ENCODE measurements at regions not wholly inside any gene's neighbourhood (a gene's known extent, or its start where the extent isn't known, plus 50 kb on each side); places are given as distances from the start of the nearest gene placed in this dataset.

DNA sequence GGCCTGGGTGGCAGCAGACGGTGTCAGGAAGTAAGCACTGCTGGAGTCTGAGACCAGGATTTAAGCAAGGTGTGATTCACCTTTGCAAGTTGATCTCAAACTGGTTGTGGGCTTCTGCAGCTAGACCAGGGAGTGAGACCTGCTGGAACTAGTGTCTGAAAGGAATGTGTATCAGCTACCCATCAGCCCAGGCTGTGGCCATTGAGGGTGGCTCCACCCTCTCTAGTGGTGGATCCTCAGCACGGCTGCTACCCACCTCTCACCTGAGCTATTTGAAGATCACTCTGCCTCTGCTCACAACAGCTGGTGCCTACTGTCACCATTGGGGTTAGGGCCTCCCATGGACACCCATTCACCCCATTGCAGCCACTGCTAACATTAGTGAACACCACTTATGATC, 140.3 kb upstream of the DCBLD2 start:
- H3K4me2 ChIP-seq, result no peak overlapping the region
- no peaks in the 10 kb centered on the region for H3K9me3 ChIP-seq (ENCODE audit: low read depth)
- Mint-ChIP-seq H3K27me3 (ENCODE audit: insufficient read depth, low read depth) (no peaks in the 10 kb centered on the region), H3K9me3 (peaks cover 2% of the 10 kb centered on the region), H3K4me1 (no peaks in the 10 kb centered on the region), H3K36me3 (no peaks in the 10 kb centered on the region), H3K4me3 (no peak overlapping the region), H3K27ac (no peak overlapping the region)
- no peaks in the 10 kb centered on the region for H3F3A ChIP-seq (ENCODE audit: low read depth)
- TF ChIP-seq EZH2phosphoT487 (IDR thresholded peaks at IDR 0.05), result no peak
- TF ChIP-seq, protein P1, sequence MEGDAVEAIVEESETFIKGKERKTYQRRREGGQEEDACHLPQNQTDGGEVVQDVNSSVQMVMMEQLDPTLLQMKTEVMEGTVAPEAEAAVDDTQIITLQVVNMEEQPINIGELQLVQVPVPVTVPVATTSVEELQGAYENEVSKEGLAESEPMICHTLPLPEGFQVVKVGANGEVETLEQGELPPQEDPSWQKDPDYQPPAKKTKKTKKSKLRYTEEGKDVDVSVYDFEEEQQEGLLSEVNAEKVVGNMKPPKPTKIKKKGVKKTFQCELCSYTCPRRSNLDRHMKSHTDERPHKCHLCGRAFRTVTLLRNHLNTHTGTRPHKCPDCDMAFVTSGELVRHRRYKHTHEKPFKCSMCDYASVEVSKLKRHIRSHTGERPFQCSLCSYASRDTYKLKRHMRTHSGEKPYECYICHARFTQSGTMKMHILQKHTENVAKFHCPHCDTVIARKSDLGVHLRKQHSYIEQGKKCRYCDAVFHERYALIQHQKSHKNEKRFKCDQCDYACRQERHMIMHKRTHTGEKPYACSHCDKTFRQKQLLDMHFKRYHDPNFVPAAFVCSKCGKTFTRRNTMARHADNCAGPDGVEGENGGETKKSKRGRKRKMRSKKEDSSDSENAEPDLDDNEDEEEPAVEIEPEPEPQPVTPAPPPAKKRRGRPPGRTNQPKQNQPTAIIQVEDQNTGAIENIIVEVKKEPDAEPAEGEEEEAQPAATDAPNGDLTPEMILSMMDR (IDR thresholded peaks at IDR 0.05), result no peak
- TF ChIP-seq EZH2 (IDR thresholded peaks at IDR 0.05), result no peak
- H3K4me1 ChIP-seq, result no peaks in the 10 kb centered on the region
- no peak for DNase-seq (ENCODE audit: low spot score)
- no peaks in the 10 kb centered on the region for H3K79me2 ChIP-seq (ENCODE audit: low read depth)
- no peaks in the 10 kb centered on the region for H3K36me3 ChIP-seq
- H2AFZ ChIP-seq (replicated peaks), result peak overlapping the region; percentile 50
- no peak overlapping the region for H3K4me3 ChIP-seq
- H3K27me3 ChIP-seq, result no peaks in the 10 kb centered on the region
- H3K9ac ChIP-seq, result no peak overlapping the region
- no peak overlapping the region for H3K27ac ChIP-seq
- no peaks in the 10 kb centered on the region for H4K20me1 ChIP-seq (ENCODE audit: low read depth)

DNA sequence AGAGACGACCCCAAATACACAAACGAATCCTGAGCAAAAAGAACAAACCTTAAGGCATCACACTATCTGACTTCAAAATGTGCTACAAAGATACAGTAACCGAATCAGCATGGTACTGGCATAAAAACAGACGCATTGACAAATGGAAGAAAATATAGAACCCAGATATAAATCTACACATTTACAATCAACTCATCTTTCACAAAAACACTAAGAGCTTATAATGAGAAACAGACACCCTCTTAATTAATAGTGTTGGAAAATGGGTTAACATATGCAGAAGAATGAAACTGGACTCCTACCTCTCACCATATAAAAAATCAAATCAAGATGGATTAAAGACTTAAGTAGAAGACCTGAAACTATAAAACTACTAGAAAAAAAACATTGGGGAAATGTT, 130.3 kb upstream of the DCBLD2 start:
- no peak for TF ChIP-seq EZH2 (IDR thresholded peaks at IDR 0.05)
- no peak for TF ChIP-seq EZH2phosphoT487 (IDR thresholded peaks at IDR 0.05)
- TF ChIP-seq, protein P1 (IDR thresholded peaks at IDR 0.05), result no peak
- DNase-seq (ENCODE audit: low spot score), result no peak
- peaks cover 7% of the 10 kb centered on the region for H3K9me3 Mint-ChIP-seq
- Histone ChIP-seq H3K79me2 (ENCODE audit: low read depth) (no peaks in the 10 kb centered on the region), H3K27me3 (no peaks in the 10 kb centered on the region), H3K27ac (no peak overlapping the region), H2AFZ (replicated peaks) (no peak overlapping the region), H3K4me3 (no peak overlapping the region), H3K36me3 (no peaks in the 10 kb centered on the region), H3K9ac (no peak overlapping the region), H3K9me3 (ENCODE audit: low read depth) (no peaks in the 10 kb centered on the region), H3K4me1 (no peaks in the 10 kb centered on the region), H4K20me1 (ENCODE audit: low read depth) (no peaks in the 10 kb centered on the region), H3F3A (ENCODE audit: low read depth) (no peaks in the 10 kb centered on the region), H3K4me2 (no peak overlapping the region)
- H3K27ac Mint-ChIP-seq, result no peak overlapping the region
- H3K36me3 Mint-ChIP-seq, result no peaks in the 10 kb centered on the region
- H3K4me1 Mint-ChIP-seq, result no peaks in the 10 kb centered on the region
- H3K4me3 Mint-ChIP-seq, result no peak overlapping the region
- H3K27me3 Mint-ChIP-seq (ENCODE audit: insufficient read depth, low read depth), result peaks cover 2% of the 10 kb centered on the region

DNA sequence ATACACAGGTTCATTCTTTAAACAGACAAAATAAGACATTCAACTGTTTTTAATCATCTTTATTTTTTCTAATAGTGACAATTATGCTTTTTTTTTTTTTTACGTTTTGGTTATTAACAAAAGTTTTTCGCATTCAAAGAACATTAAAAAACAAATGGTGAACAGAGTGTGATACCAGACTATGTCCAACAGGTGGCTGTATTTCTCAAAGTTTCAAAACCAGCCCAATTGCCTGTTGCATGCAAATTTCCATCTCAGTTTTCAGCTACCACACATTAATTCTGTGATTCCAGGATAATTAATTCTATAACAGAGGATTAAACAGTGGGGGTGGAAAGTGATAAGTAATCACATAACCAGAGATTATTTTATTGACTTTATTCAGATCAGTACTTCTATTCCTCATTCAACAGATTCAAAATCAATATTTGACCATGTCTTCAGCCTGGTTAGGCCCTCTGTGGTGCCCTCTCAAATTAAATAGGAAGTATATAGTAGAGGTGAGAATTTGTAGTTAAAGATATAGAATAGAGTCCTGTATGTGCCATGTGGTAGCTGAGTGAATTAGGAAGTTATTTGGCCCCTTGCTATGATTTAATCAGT, 122.2 kb upstream of the DCBLD2 start:
- no peak overlapping the region for H3K27ac Mint-ChIP-seq
- Histone ChIP-seq H4K20me1 (ENCODE audit: low read depth) (no peaks in the 10 kb centered on the region), H3F3A (ENCODE audit: low read depth) (no peaks in the 10 kb centered on the region), H3K9ac (no peak overlapping the region), H3K27me3 (no peaks in the 10 kb centered on the region), H3K79me2 (ENCODE audit: low read depth) (no peaks in the 10 kb centered on the region), H3K4me3 (no peak overlapping the region), H3K9me3 (ENCODE audit: low read depth) (no peaks in the 10 kb centered on the region), H3K27ac (no peak overlapping the region), H2AFZ (replicated peaks) (no peak overlapping the region), H3K36me3 (no peaks in the 10 kb centered on the region), H3K4me1 (no peaks in the 10 kb centered on the region), H3K4me2 (no peak overlapping the region)
- TF ChIP-seq, protein P1 (IDR thresholded peaks at IDR 0.05), result peak; percentile 72
- TF ChIP-seq EZH2 (IDR thresholded peaks at IDR 0.05) (no peak), EZH2phosphoT487 (IDR thresholded peaks at IDR 0.05) (no peak)
- no peaks in the 10 kb centered on the region for H3K36me3 Mint-ChIP-seq
- H3K27me3 Mint-ChIP-seq (ENCODE audit: insufficient read depth, low read depth), result no peaks in the 10 kb centered on the region
- H3K9me3 Mint-ChIP-seq, result peaks cover 2% of the 10 kb centered on the region
- H3K4me3 Mint-ChIP-seq, result no peak overlapping the region
- H3K4me1 Mint-ChIP-seq, result no peaks in the 10 kb centered on the region
- peak; percentile 38 for DNase-seq (ENCODE audit: low spot score)

Data from neural progenitor cell (in vitro differentiated cells).